ENCODE measurements at regions not wholly inside any gene's neighbourhood (a gene's known extent, or its start where the extent isn't known, plus 50 kb on each side); places are given as distances from the start of the nearest gene placed in this dataset.
A peak's percentile ranks its signal among the peaks of the same experiment; 100 is the strongest.

GRCh38 chr15:46296797-46297196 lies 662.0 kb downstream of the SQOR start:
- H2AFZ ChIP-seq (ENCODE audit: low read length), result no peak overlapping the region
- Mint-ChIP-seq H3K27ac (peak overlapping the region in 1 of 3 experiments; percentile 78; a peak in 1 of 7 replicates), H3K36me3 (ENCODE audit: insufficient read depth in 1 of 3, low read depth in 3 of 3) (no peaks in the 10 kb centered on the region; a peak in 1 of 7 replicates), H3K4me1 (peaks cover 23 to 36% of the 10 kb centered on the region in 2 experiments), H3K9me3 (no peaks in the 10 kb centered on the region), H3K27me3 (ENCODE audit: low read depth) (no peaks in the 10 kb centered on the region), H3K4me3 (no peak overlapping the region)
- no peak overlapping the region for H3K4me2 ChIP-seq (ENCODE audit: insufficient read depth, insufficient read length, low read length)
- no peak overlapping the region for H2BK120ac ChIP-seq (ENCODE audit: low read depth, low read length, poor library complexity, severe bottlenecking)
- H2BK5ac ChIP-seq (ENCODE audit: insufficient read length, low read length), result no peak overlapping the region
- H2BK12ac ChIP-seq (ENCODE audit: insufficient read length, low read depth, low read length), result no peak overlapping the region
- no peaks in the 10 kb centered on the region for H3K79me1 ChIP-seq (ENCODE audit: insufficient read depth, low read depth, low read length, poor library complexity, severe bottlenecking)
- no peak overlapping the region for H4K91ac ChIP-seq (ENCODE audit: insufficient read length, low read depth, low read length)
- peaks cover 4% of the 10 kb centered on the region; the same call in 1 of the 2 replicates for H3K4me1 ChIP-seq (ENCODE audit: insufficient read depth, low read length)
- H3K23me2 ChIP-seq (ENCODE audit: insufficient read length, low read depth, low read length, poor library complexity, severe bottlenecking), result no peaks in the 10 kb centered on the region
- no peak overlapping the region for H3K9ac ChIP-seq (ENCODE audit: extremely low read depth, insufficient read length, low read length)
- WGBS (ENCODE audit: extremely low coverage, insufficient read length, low lambda C conversion rate), result no CpG with 5 or more reads among the region's 2 CpGs
- DNase-seq, result no peak
- H3K4ac ChIP-seq (ENCODE audit: low read depth, low read length), result no peak overlapping the region
- H2BK20ac ChIP-seq (ENCODE audit: low read depth, low read length, poor library complexity, severe bottlenecking), result no peak overlapping the region
- TF ChIP-seq CTCF (conservative IDR thresholded peaks at IDR 0.05), result no peak
- no peak overlapping the region for H4K8ac ChIP-seq (replicated peaks; ENCODE audit: insufficient read length, low read depth, low read length)
- H3K18ac ChIP-seq (ENCODE audit: insufficient read length, low read depth, low read length), result no peak overlapping the region
- no peaks in the 10 kb centered on the region for H3K9me3 ChIP-seq (ENCODE audit: control insufficient read depth, low read depth, low read length)
- H3K23ac ChIP-seq (ENCODE audit: insufficient read length, low read depth, low read length), result no peak overlapping the region
- no peak overlapping the region for H2BK15ac ChIP-seq (ENCODE audit: low read depth, low read length)
- no peak overlapping the region for H4K5ac ChIP-seq (ENCODE audit: insufficient read length, low read depth, low read length)
- H3K27me3 ChIP-seq (ENCODE audit: insufficient read depth, low read length), result no peaks in the 10 kb centered on the region
- no peak overlapping the region for H2AK5ac ChIP-seq (ENCODE audit: insufficient read length, low read length)
- H3K14ac ChIP-seq (ENCODE audit: insufficient read depth, low read length), result no peak overlapping the region
- H4K20me1 ChIP-seq (ENCODE audit: control insufficient read depth, insufficient read depth, insufficient read length), result no peaks in the 10 kb centered on the region
- no peak overlapping the region for H3K27ac ChIP-seq (ENCODE audit: insufficient read length, low read depth, low read length)
- H3T11ph ChIP-seq (ENCODE audit: low read length), result no peak overlapping the region
- no peak overlapping the region for H3K56ac ChIP-seq (ENCODE audit: insufficient read length, low read depth, low read length)
- no peaks in the 10 kb centered on the region for H3K79me2 ChIP-seq (ENCODE audit: insufficient read depth, low read length)

Measured in H9 (cell line).